Adrenal gland (tissue), 9 donors: ENCODE measurements at regions not wholly inside any gene's neighbourhood (a gene's known extent, or its start where the extent isn't known, plus 50 kb on each side); places are given as distances from the start of the nearest gene placed in this dataset.

Experiments
- DNase-seq, 7 donors: peaks; one replicate each; pipeline ENCODE4 v3.0.0-alpha.2; 2019 to 2020
- H3K27ac ChIP-seq, 5 donors: fragments of 200-600 bp; sonication (generic) in 4 of 5; 1 replicate in 3 of 5; 2 replicates in 2 of 5; pipeline versions ENCODE4 v1.5.1 to v1.8.0; 2016 to 2020; ENCODE audit warnings: mild to moderate bottlenecking in 1 of 5
- H3K27me3 ChIP-seq: fragments of 200-600 bp; 2 replicates; pipeline ENCODE4 v1.8.0; 2021
- H3K36me3 ChIP-seq, 2 donors: fragments of 200-600 bp; replicated peaks in 1 of 2; 1 replicate in 1 of 2; 2 replicates in 1 of 2; pipeline versions ENCODE4 v1.5.1 to v1.8.0; 2018 to 2022
- H3K4me1 ChIP-seq, 2 donors: fragments of 200-600 bp; replicated peaks in 1 of 2; 1 replicate in 1 of 2; 2 replicates in 1 of 2; pipeline versions ENCODE4 v1.5.1 to v1.8.0; 2018 to 2021
- H3K4me3 ChIP-seq, 4 donors: fragments of 200-600 bp; sonication (generic) in 3 of 4; one replicate each; pipeline ENCODE4 v1.5.1; 2016 to 2018
- H3K9me3 ChIP-seq, 3 donors: fragments of 200-600 bp; sonication (generic) in 1 of 3; replicated peaks in 1 of 3; 1 replicate in 2 of 3; 2 replicates in 1 of 3; pipeline versions ENCODE4 v1.5.1 to v1.8.0; 2016 to 2021
- POLR2A ChIP-seq, 2 donors: fragments of 450-650 bp; IDR thresholded peaks; one replicate each; pipeline ENCODE4 v1.6.1; 2017; ENCODE audit warnings: antibody characterized with exemption in 2 of 2, mild to moderate bottlenecking in 2 of 2, moderate library complexity in 1 of 2
- WGBS, 4 donors: extraction: QIAGEN DNeasy Blood & Tissue Kit in 2 of 4; methylation state at CpG; one replicate each; pipeline versions ENCODE4 v1.1.5 to v1.1.7; 2013 to 2017; 5-methylcytosine and 5-hydroxymethylcytosine counted together
- intact Hi-C, 2 donors: fragments of 100-400 bp; cut with DNase I; formaldehyde crosslinking; loops; one replicate each; pipeline versions ENCODE4 v1.14.1 to v1.15.0; 2022 to 2023
- TF ChIP-seq, protein P1 (sequence below), 6 experiments: fragments of 450-650 bp in 4 of 6; fragments of 200-600 bp in 2 of 6; sonication (generic) in 1 of 6; IDR thresholded peaks; 1 replicate in 5 of 6; 2 replicates in 1 of 6; pipeline versions ENCODE4 v1.5.1 to v1.8.0; 2016 to 2021; ENCODE audit warnings: antibody characterized with exemption in 6 of 6, mild to moderate bottlenecking in 2 of 6, moderate library complexity in 1 of 6
- donor health status: healthy with polysubstance abuse.
- donor health status: Bipolar disorder and iron deficiency.
- donor health status: DM: yes; HTN: yes; CAD: no.
- donor health status: DM: no; HTN: no; CAD: no.
- donor health status: DM: no; HTN: no; CAD: no.

DNA sequence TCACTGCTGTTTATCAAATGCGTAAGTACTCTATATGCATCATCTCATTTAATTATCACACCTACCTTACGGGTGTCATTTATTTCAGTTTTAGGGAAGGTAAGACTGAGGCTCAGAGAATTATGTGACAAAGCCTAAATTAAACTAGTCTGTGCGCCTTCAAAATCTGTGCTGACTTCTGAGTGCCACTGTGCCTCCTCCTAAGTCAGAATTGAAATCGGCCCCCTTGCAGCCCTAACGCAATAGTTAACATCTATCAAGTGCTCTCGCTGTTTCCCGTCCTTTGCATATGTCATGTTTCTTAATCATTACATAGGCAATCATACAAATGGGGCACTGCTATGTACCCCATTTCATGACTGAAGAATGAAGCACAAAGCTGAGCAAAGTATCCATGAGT is 79.0 kb upstream of the PDE10A start:
- no peak for TF ChIP-seq POLR2A (IDR thresholded peaks at IDR 0.05)
- TF ChIP-seq, protein P1, sequence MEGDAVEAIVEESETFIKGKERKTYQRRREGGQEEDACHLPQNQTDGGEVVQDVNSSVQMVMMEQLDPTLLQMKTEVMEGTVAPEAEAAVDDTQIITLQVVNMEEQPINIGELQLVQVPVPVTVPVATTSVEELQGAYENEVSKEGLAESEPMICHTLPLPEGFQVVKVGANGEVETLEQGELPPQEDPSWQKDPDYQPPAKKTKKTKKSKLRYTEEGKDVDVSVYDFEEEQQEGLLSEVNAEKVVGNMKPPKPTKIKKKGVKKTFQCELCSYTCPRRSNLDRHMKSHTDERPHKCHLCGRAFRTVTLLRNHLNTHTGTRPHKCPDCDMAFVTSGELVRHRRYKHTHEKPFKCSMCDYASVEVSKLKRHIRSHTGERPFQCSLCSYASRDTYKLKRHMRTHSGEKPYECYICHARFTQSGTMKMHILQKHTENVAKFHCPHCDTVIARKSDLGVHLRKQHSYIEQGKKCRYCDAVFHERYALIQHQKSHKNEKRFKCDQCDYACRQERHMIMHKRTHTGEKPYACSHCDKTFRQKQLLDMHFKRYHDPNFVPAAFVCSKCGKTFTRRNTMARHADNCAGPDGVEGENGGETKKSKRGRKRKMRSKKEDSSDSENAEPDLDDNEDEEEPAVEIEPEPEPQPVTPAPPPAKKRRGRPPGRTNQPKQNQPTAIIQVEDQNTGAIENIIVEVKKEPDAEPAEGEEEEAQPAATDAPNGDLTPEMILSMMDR (IDR thresholded peaks at IDR 0.05): no peak
- H3K27me3 ChIP-seq: no peaks in the 10 kb centered on the region
- no peak for DNase-seq
- no peaks in the 10 kb centered on the region for H3K9me3 ChIP-seq
- intact Hi-C loops: no loop called here
- H3K4me1 ChIP-seq: no peaks in the 10 kb centered on the region
- H3K27ac ChIP-seq: no peak overlapping the region
- no peak overlapping the region for H3K4me3 ChIP-seq
- 88 to 94% (median 90%) methylated on average over 7 of the region's 7 CpGs for WGBS, 4 donors
- no peaks in the 10 kb centered on the region for H3K36me3 ChIP-seq

DNA sequence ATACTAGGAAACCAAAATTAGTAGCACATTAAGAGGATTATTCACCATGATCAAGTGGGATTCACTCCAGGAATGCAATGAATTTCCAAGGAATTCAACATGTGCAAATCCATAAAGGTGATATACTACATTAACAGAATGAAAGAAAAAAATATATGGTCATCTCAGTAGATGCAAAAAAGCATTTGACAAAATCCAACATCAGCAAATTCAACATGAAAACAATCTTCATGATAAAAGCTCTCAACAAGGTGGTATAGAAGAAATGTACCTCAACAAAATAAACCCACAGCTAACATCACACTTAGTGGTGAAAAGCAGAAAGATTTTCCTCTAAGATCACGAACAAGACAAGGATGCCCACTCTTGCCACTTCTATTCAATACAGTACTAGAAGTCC is 74.4 kb upstream of the PDE10A start:
- DNase-seq: no peak
- intact Hi-C loops: loop anchor here in 1 of 2 donors (10.0 kb wide), 1 partner anchor 117 kb away; no protein-coding TSS in a partner anchor
- H3K9me3 ChIP-seq: no peaks in the 10 kb centered on the region
- H3K4me1 ChIP-seq: no peaks in the 10 kb centered on the region
- no peak overlapping the region for H3K4me3 ChIP-seq
- no peak for TF ChIP-seq POLR2A (IDR thresholded peaks at IDR 0.05)
- TF ChIP-seq, protein P1 (IDR thresholded peaks at IDR 0.05): no peak
- no peaks in the 10 kb centered on the region for H3K27me3 ChIP-seq
- WGBS, 4 donors: 79 to 85% (median 81%) methylated on average over 1 of the region's 1 CpG
- H3K36me3 ChIP-seq: no peaks in the 10 kb centered on the region
- no peak overlapping the region for H3K27ac ChIP-seq

DNA sequence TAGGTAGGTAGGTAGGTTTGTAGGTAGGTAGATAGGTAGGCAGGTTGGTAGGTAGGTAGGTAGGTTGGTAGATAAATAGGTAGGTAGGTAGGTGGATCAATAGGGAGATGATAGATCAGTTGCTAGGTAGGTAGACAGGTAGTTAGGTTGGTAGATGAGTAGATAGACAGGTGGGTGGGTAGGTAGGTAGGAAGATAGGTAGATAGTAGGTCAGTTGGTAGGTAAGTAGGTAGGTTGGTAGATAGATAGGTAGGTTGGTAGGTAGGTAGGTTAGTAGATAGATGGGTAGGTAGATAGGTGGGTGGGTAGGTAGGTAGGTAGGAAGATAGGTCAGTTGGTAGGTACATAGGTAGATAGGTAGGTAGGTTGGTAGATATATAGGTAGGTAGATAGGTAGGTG is 72.0 kb upstream of the PDE10A start:
- no peaks in the 10 kb centered on the region for H3K27me3 ChIP-seq
- TF ChIP-seq POLR2A (IDR thresholded peaks at IDR 0.05): no peak
- TF ChIP-seq, protein P1 (IDR thresholded peaks at IDR 0.05): no peak

DNA sequence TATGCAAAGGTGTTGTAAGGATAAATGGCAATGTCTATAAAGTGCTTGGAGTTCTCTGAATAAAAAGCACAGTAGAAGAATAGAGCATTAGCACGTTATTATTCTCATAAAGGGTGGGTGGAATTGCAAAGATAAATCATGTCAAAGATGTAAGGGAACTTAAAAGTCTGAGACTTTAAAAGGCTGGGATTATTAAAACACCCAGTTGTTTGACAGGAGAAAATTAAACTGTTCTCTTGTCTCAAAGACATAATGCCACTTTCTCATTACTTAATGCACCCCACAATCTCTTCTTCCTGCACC is 70.4 kb upstream of the PDE10A start:
- 62 to 90% (median 74%) methylated on average over 1 of the region's 1 CpG for WGBS, 4 donors
- H3K36me3 ChIP-seq: no peaks in the 10 kb centered on the region
- no peak for DNase-seq
- H3K27ac ChIP-seq: no peak overlapping the region
- no peaks in the 10 kb centered on the region for H3K4me1 ChIP-seq
- no peaks in the 10 kb centered on the region for H3K27me3 ChIP-seq
- no peak overlapping the region for H3K4me3 ChIP-seq
- intact Hi-C loops: loop anchor here in 1 of 2 donors (10.0 kb wide), 1 partner anchor 121 kb away; no protein-coding TSS in a partner anchor
- no peak for TF ChIP-seq POLR2A (IDR thresholded peaks at IDR 0.05)
- TF ChIP-seq, protein P1 (IDR thresholded peaks at IDR 0.05): no peak
- H3K9me3 ChIP-seq: no peaks in the 10 kb centered on the region

More for the DNA sequence above, 72.0 kb upstream of the PDE10A start:
- no peak for DNase-seq
- Histone ChIP-seq H3K4me1 (no peaks in the 10 kb centered on the region), H3K27ac (no peak overlapping the region), H3K36me3 (no peaks in the 10 kb centered on the region), H3K9me3 (no peaks in the 10 kb centered on the region), H3K4me3 (no peak overlapping the region)
- intact Hi-C loops: loop anchor here in 1 of 2 donors (10.0 kb wide), 1 partner anchor 120 kb away; no protein-coding TSS in a partner anchor
